T47D (cell line): ENCODE measurements at regions not wholly inside any gene's neighbourhood (a gene's known extent, or its start where the extent isn't known, plus 50 kb on each side); places are given as distances from the start of the nearest gene placed in this dataset.

Source experiments
- DNase-seq, 2 experiments: peaks; one replicate each; pipeline versions ENCODE4 v3.0.0 to v3.0.0-alpha.2; 2011 to 2012; ENCODE audit warnings: low read depth in 1 of 2, low spot score in 1 of 2
- JUND ChIP-seq: IDR thresholded peaks from 2 replicates; pipeline ENCODE4 v1.6.1; 2012; ENCODE audit warnings: low read depth
- in situ Hi-C: cut with HindIII; loops from 2 replicates; pipeline ENCODE4 v1.10.0; 2016; ENCODE audit warnings: low sequenced_read_pairs, low pct_unique_long_range_greater_than_20kb

GRCh38 chr9:13377171-13377925, 97.9 kb upstream of the MPDZ start:
- in situ Hi-C loops = no loop called here
- no peak for DNase-seq
- no peak for TF ChIP-seq JUND

- no peak for TF ChIP-seq JUND
- no peak for DNase-seq
- in situ Hi-C loops = no loop called here
Observed at GRCh38 chr9:13372510-13372909, 93.0 kb upstream of the MPDZ start.

- in situ Hi-C loops = no loop called here
- no peak for TF ChIP-seq JUND
- no peak for DNase-seq
Observed at GRCh38 chr9:13369431-13369830, 89.9 kb upstream of the MPDZ start.

- no peak for DNase-seq
- in situ Hi-C loops = no loop called here
- no peak for TF ChIP-seq JUND
Observed at GRCh38 chr9:13367784-13368183, 88.3 kb upstream of the MPDZ start.

GRCh38 chr9:13364271-13365000, 84.9 kb upstream of the MPDZ start:
- no peak for TF ChIP-seq JUND
- in situ Hi-C loops = no loop called here
- DNase-seq = no peak

GRCh38 chr9:13361076-13361475, 81.6 kb upstream of the MPDZ start:
- no peak for DNase-seq
- in situ Hi-C loops = no loop called here
- TF ChIP-seq JUND = no peak

DNA sequence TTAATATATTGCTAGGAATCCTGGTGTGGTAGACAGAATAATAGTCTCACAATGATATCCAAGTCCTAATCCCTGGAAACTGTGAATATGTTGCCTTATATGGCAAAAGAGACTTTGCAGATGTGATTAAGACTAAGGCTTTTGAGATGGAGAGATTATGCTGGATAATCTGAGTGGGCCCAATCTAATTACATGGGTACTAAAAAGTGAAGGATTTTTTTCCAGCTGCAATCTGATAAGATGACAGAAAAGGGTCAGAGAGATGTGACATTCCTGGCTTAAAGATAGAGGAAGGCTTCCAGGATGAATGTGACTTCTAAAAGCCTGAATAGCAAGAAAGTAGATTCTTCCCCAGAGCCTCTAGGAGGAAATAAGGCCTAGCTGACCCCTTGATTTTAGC, 80.7 kb upstream of the MPDZ start:
- DNase-seq = no peak
- in situ Hi-C loops = no loop called here
- TF ChIP-seq JUND = no peak

GRCh38 chr9:13358128-13358527, 78.6 kb upstream of the MPDZ start:
- in situ Hi-C loops = no loop called here
- no peak for TF ChIP-seq JUND
- peak in 1 of 2 experiments; percentile 20 for DNase-seq

DNA sequence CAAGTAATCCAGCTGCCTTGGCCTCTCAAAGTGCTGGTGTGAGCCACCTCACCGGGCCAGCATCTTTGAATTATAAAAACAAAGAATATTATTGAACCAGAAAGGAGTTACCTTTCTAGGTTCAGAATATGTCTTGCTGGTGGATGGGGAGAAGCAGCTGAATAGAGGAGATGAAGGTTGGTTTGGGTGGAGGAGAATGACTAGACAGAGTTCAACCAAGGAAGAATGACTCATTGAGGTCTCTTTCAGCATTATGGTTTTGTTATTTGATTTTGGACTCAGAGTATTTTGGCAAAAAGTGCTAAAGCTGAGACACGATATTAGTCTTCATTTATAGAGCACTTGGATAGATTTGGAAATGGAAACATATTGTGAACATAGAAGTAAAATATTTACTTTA, 75.2 kb upstream of the MPDZ start:
- in situ Hi-C loops = no loop called here
- no peak for TF ChIP-seq JUND
- no peak for DNase-seq

DNA sequence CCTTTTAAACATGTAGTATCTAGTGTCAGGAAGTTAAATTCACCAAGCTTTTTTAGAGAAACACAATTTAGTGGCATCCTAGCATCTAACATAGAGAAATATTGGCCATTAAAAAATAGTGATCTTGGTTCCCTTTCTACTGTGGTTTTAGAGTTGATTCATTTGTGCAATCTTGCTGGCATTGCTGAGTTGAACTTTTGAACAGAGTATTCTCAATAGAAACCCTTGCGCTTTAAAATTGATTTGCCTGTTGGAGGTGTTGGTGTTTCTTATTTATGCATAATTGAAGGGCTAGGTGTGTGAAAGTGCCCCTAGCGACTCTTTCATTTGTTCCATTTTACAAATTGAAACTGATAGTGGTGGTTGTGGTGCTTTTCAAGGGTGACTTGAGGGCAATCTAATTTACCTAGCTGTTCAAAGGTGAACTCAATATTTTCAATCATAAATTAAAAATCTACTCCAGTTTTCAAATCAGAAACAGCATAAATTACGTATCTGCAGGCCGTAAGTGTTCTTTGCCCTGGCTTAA, 73.0 kb upstream of the MPDZ start:
- in situ Hi-C loops = no loop called here
- no peak for TF ChIP-seq JUND
- no peak for DNase-seq

DNA sequence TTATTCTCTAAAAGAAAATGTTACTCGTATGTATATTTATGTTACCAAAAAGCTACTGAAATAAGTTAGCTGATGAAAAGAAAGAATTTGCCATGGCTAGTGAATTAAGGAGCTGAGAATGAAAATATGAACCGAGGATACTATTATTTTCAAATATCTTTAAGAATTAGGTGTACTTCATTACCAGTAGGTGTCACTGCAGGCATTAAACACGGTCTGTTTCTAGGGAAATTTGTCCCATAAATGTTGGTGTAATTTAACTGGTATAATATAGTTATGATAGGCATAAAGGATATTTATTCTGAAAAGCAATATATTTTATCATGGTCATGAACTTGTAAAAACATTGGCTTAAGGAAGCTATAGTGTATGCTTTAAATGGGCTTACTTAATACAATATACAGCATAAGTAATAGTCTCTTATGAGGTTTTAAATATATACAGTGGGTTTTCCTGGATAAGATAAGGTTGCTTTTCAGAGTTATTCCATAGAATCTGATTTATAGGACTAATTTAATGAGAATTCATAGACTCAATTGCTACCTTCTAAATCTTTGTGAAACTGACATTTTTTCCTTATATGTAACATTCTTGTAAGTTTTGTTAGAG, 72.4 kb upstream of the MPDZ start:
- no peak for TF ChIP-seq JUND
- peak; percentile 9 to 51 for DNase-seq
- in situ Hi-C loops = no loop called here

DNA sequence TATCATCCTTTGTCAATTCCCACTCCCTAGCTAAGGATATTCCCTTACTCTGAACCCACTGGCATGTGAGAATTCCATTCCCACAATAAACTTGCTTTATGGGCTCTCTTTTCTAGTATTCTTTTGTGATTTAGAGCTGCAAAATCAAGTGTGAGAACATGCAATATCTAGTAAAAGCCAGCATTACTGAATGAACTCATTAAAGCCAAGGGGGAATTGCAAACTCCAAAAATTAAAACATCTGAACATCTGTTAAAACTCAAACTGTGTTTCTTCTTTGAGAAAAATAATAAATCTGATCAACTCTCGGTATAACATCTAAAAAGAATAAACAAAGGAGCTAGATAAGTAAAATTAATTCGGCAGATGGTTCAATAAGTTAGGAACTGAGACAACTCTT, 53.1 kb upstream of the MPDZ start:
- TF ChIP-seq JUND = no peak
- no peak for DNase-seq
- in situ Hi-C loops = no loop called here

- in situ Hi-C loops = no loop called here
- DNase-seq = no peak
- TF ChIP-seq JUND = no peak
Observed at GRCh38 chr9:13331320-13331719, 51.8 kb upstream of the MPDZ start.
